ENCODE measurements at regions not wholly inside any gene's neighbourhood (a gene's known extent, or its start where the extent isn't known, plus 50 kb on each side); places are given as distances from the start of the nearest gene placed in this dataset.

DNA sequence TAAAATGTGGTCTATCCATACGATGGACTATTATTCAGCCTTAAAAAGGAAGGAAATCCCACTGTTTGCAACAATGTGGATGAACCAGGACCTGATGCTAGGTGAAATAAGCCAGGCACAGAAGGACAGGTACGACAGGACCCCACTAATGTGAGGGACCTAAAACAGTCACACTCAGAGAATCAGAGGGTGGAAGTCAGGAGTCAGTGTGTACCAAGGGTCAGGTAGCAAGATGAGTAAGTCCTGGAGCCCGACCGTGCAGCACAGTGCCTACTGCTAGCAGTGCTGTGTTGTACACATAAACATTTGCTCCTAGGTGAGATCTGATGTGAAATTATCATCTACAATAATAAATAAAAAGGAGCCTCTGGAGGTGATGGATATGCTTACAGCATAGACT lies 322.3 kb downstream of the GLRX3 start:
- no peak for TF ChIP-seq EP300 (IDR thresholded peaks at IDR 0.05)
- TF ChIP-seq, protein P1, sequence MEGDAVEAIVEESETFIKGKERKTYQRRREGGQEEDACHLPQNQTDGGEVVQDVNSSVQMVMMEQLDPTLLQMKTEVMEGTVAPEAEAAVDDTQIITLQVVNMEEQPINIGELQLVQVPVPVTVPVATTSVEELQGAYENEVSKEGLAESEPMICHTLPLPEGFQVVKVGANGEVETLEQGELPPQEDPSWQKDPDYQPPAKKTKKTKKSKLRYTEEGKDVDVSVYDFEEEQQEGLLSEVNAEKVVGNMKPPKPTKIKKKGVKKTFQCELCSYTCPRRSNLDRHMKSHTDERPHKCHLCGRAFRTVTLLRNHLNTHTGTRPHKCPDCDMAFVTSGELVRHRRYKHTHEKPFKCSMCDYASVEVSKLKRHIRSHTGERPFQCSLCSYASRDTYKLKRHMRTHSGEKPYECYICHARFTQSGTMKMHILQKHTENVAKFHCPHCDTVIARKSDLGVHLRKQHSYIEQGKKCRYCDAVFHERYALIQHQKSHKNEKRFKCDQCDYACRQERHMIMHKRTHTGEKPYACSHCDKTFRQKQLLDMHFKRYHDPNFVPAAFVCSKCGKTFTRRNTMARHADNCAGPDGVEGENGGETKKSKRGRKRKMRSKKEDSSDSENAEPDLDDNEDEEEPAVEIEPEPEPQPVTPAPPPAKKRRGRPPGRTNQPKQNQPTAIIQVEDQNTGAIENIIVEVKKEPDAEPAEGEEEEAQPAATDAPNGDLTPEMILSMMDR (IDR thresholded peaks at IDR 0.05), result no peak
- TF ChIP-seq POLR2A (IDR thresholded peaks at IDR 0.05), result no peak
